HEK293 (cell line): ENCODE measurements at regions not wholly inside any gene's neighbourhood (a gene's known extent, or its start where the extent isn't known, plus 50 kb on each side); places are given as distances from the start of the nearest gene placed in this dataset.

Experiments used
- CTCF ChIA-PET: fragments of 350-600 bp; formaldehyde crosslinking; extraction: SDS; loops from one replicate; lab custom pipeline; 2021; ENCODE audit warnings: antibody characterized with exemption; lab: Yijun Ruan, JAX
- POLR2A ChIA-PET: fragments of 300-600 bp; formaldehyde crosslinking; extraction: SDS; loops from one replicate; lab custom pipeline; 2020; ENCODE audit warnings: antibody characterized with exemption, inconsistent platforms; lab: Yijun Ruan, JAX
- H3K27ac ChIP-seq: fragments of 200-500 bp; sonication (Bioruptor generic); 2 replicates; pipeline ENCODE4 v1.5.1; 2014; ENCODE audit warnings: low read depth, low read length, control low read depth, inconsistent platforms; ENCODE audit errors: extremely low read depth
- H3K36me3 ChIP-seq, 2 experiments: fragments of 200-500 bp in 1 of 2; sonication (Bioruptor generic) in 1 of 2; 1 replicate in 1 of 2; 2 replicates in 1 of 2; pipeline ENCODE4 v1.5.1; 2014 to 2017; ENCODE audit warnings: inconsistent platforms in 2 of 2, low read length in 2 of 2; ENCODE audit not compliant: control insufficient read depth in 2 of 2, insufficient read depth in 1 of 2
- H3K4me1 ChIP-seq: fragments of 200-500 bp; sonication (Bioruptor generic); 2 replicates; pipeline ENCODE4 v1.5.1; 2014; ENCODE audit warnings: mild to moderate bottlenecking, low read length, inconsistent platforms; ENCODE audit not compliant: control insufficient read depth, insufficient read depth
- H3K4me3 ChIP-seq: 2 replicates; pipeline ENCODE4 v1.5.1; 2011; ENCODE audit warnings: low read depth, mild to moderate bottlenecking, control low read depth, low read length, moderate library complexity
- H3K9me3 ChIP-seq: fragments of 200-500 bp; sonication (Bioruptor generic); 2 replicates; pipeline ENCODE4 v1.5.1; 2014; ENCODE audit warnings: low read depth, low read length, inconsistent platforms; ENCODE audit not compliant: control insufficient read depth, insufficient read depth
- BCL11A ChIP-seq: fragments of 450-650 bp; formaldehyde crosslinking; IDR thresholded peaks from 2 replicates; pipeline ENCODE4 v1.5.1; 2016; ENCODE audit warnings: low read depth, missing biosample characterization, missing genetic modification characterization
- KLF8 ChIP-seq: fragments of 450-650 bp; formaldehyde crosslinking; IDR thresholded peaks from 2 replicates; pipeline ENCODE4 v1.5.1; 2016; ENCODE audit warnings: missing biosample characterization, missing genetic modification characterization
- MEIS1 ChIP-seq: sonication (generic); formaldehyde crosslinking; IDR thresholded peaks from 2 replicates; pipeline ENCODE4 v1.8.1; 2022; ENCODE audit warnings: missing genetic modification reagents, mild to moderate bottlenecking, borderline replicate concordance
- MZF1 ChIP-seq: fragments of 450-650 bp; formaldehyde crosslinking; IDR thresholded peaks from 2 replicates; pipeline ENCODE4 v1.5.1; 2017; ENCODE audit warnings: missing biosample characterization, missing genetic modification characterization, borderline replicate concordance
- RBAK ChIP-seq: fragments of 450-650 bp; formaldehyde crosslinking; IDR thresholded peaks from 2 replicates; pipeline ENCODE4 v1.5.1; 2016; ENCODE audit warnings: missing biosample characterization, missing genetic modification characterization
- ZBTB17 ChIP-seq: fragments of 450-650 bp; formaldehyde crosslinking; IDR thresholded peaks from 2 replicates; pipeline ENCODE4 v1.5.1; 2016; ENCODE audit warnings: missing biosample characterization, missing genetic modification characterization
- ZNF121 ChIP-seq: fragments of 450-650 bp; formaldehyde crosslinking; IDR thresholded peaks from 2 replicates; pipeline ENCODE4 v1.5.1; 2016; ENCODE audit warnings: missing biosample characterization, missing genetic modification characterization
- ZNF133 ChIP-seq: fragments of 450-650 bp; formaldehyde crosslinking; IDR thresholded peaks from 2 replicates; pipeline ENCODE4 v1.5.1; 2016; ENCODE audit warnings: missing biosample characterization, missing genetic modification characterization
- ZNF19 ChIP-seq: fragments of 450-650 bp; formaldehyde crosslinking; IDR thresholded peaks from 2 replicates; pipeline ENCODE4; 2016; ENCODE audit warnings: missing biosample characterization, missing genetic modification characterization, low read depth
- ZNF214 ChIP-seq: fragments of 450-650 bp; formaldehyde crosslinking; IDR thresholded peaks from 2 replicates; pipeline ENCODE4 v1.5.1; 2017; ENCODE audit warnings: missing biosample characterization, mild to moderate bottlenecking, missing genetic modification characterization, borderline replicate concordance
- ZNF248 ChIP-seq: fragments of 450-650 bp; formaldehyde crosslinking; IDR thresholded peaks from 2 replicates; pipeline ENCODE4 v1.5.1; 2017; ENCODE audit warnings: missing biosample characterization, missing genetic modification characterization
- ZNF26 ChIP-seq: fragments of 450-650 bp; formaldehyde crosslinking; IDR thresholded peaks from 2 replicates; pipeline ENCODE4 v1.5.1; 2016; ENCODE audit warnings: missing biosample characterization, missing genetic modification characterization
- ZNF324 ChIP-seq: fragments of 450-650 bp; formaldehyde crosslinking; IDR thresholded peaks from 2 replicates; pipeline ENCODE4 v1.5.1; 2016; ENCODE audit warnings: missing biosample characterization, missing genetic modification characterization
- ZNF341 ChIP-seq: fragments of 450-650 bp; formaldehyde crosslinking; IDR thresholded peaks from 2 replicates; pipeline ENCODE4; 2016; ENCODE audit warnings: low read depth, missing biosample characterization, missing genetic modification characterization
- ZNF394 ChIP-seq: fragments of 450-650 bp; formaldehyde crosslinking; IDR thresholded peaks from 2 replicates; pipeline ENCODE4 v1.5.1; 2016; ENCODE audit warnings: missing biosample characterization, missing genetic modification characterization, mild to moderate bottlenecking, moderate library complexity, borderline replicate concordance
- ZNF426 ChIP-seq: fragments of 450-650 bp; formaldehyde crosslinking; IDR thresholded peaks from 2 replicates; pipeline ENCODE4 v1.5.1; 2017; ENCODE audit warnings: missing biosample characterization, missing genetic modification characterization, mild to moderate bottlenecking, inconsistent platforms, moderate library complexity
- ZNF488 ChIP-seq: fragments of 450-650 bp; formaldehyde crosslinking; IDR thresholded peaks from 2 replicates; pipeline ENCODE4 v1.5.1; 2016; ENCODE audit warnings: missing biosample characterization, missing genetic modification characterization
- ZNF501 ChIP-seq: fragments of 450-650 bp; formaldehyde crosslinking; IDR thresholded peaks from 2 replicates; pipeline ENCODE4 v1.5.1; 2016; ENCODE audit warnings: missing biosample characterization, missing genetic modification characterization
- ZNF561 ChIP-seq: fragments of 450-650 bp; IDR thresholded peaks from 2 replicates; pipeline ENCODE4 v1.5.1; 2018; ENCODE audit warnings: missing biosample characterization, missing genetic modification characterization, borderline replicate concordance
- ZNF626 ChIP-seq: fragments of 450-650 bp; sonication (Bioruptor Pico); formaldehyde crosslinking; IDR thresholded peaks from 2 replicates; pipeline ENCODE4 v1.5.1; 2018; ENCODE audit warnings: missing biosample characterization, missing genetic modification characterization, inconsistent platforms
- ZNF830 ChIP-seq: fragments of 450-650 bp; IDR thresholded peaks from 2 replicates; pipeline ENCODE4 v1.5.0; 2018; ENCODE audit warnings: missing biosample characterization, missing genetic modification characterization, low read depth, mild to moderate bottlenecking, moderate library complexity
- ZSCAN5A ChIP-seq: fragments of 450-650 bp; formaldehyde crosslinking; IDR thresholded peaks from 2 replicates; pipeline ENCODE4 v1.5.1; 2016; ENCODE audit warnings: missing biosample characterization, missing genetic modification characterization
- TF ChIP-seq, protein P1 (sequence below): fragments of 450-650 bp; formaldehyde crosslinking; IDR thresholded peaks from 2 replicates; pipeline ENCODE4 v1.5.1; 2016; ENCODE audit warnings: missing biosample characterization, missing genetic modification characterization
- TF ChIP-seq, protein P2 (sequence below): fragments of 450-650 bp; formaldehyde crosslinking; IDR thresholded peaks from 2 replicates; pipeline ENCODE4 v1.5.1; 2016; ENCODE audit warnings: missing biosample characterization, missing genetic modification characterization

DNA sequence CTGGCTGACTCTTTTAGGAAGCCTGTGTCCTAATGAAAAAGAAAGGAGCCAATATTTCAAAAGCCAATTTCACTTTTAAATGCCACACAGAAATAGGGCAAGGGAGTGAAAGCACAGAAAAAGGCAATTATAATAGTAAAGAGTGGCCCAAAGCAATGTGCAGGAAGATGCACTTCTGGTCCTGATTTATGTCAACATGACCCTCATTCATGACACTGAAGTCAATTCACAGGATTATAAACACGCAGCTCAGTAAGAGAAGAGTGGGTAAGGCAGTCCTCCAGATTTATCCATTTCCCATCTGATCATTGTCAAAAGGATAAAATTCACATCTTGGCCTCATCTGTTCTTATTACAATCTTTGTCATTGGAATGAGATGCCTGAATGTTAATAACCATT, 1049.7 kb upstream of the RAG2 start:
- no peak overlapping the region for H3K27ac ChIP-seq
- H3K4me3 ChIP-seq: no peak overlapping the region
- no peaks in the 10 kb centered on the region for H3K9me3 ChIP-seq
- H3K4me1 ChIP-seq: no peaks in the 10 kb centered on the region
- ChIA-PET POLR2A (no interaction called here), CTCF (no interaction called here)
- H3K36me3 ChIP-seq: no peaks in the 10 kb centered on the region
- no peak for TF ChIP-seq ZNF830 (tag by site-specific recombination)
- TF ChIP-seq BCL11A (tag by site-specific recombination): no peak
- TF ChIP-seq ZNF324 (tag by site-specific recombination): no peak
- no peak for TF ChIP-seq ZNF426 (tag by site-specific recombination)
- no peak for TF ChIP-seq ZNF561 (tag by site-specific recombination)
- no peak for TF ChIP-seq ZNF121 (tag by site-specific recombination)
- no peak for TF ChIP-seq ZNF341 (tag by site-specific recombination)

DNA sequence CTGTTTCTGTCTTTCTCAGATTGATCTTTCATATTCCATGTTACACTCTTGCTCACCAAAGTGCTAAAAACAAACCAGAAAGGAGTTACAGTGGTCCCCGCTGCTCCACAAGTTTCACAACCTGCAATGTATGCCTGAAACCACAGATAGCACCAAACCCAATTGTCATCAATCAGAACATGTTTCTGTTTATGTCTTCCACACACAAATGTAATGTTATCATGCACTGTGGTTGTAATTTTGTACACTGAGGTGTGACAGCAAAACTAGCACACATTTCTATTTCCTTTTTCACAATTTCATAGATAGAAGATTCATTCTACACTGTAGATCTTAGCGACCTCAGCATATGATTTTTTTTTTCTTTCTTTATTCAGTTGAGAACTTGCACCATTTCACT, 1045.9 kb upstream of the RAG2 start:
- no peak overlapping the region for H3K27ac ChIP-seq
- no peaks in the 10 kb centered on the region for H3K9me3 ChIP-seq
- no peak overlapping the region for H3K4me3 ChIP-seq
- ChIA-PET CTCF (no interaction called here), POLR2A (no interaction called here)
- no peaks in the 10 kb centered on the region for H3K4me1 ChIP-seq
- TF ChIP-seq ZNF26 (tag by site-specific recombination) (no peak), ZSCAN5A (tag by site-specific recombination) (no peak), ZNF133 (tag by site-specific recombination) (no peak), MZF1 (tag by site-specific recombination) (no peak), ZNF488 (tag by site-specific recombination) (no peak), KLF8 (no peak), ZNF214 (tag by site-specific recombination) (no peak), RBAK (tag by site-specific recombination) (no peak), ZNF626 (tag by site-specific recombination) (no peak), ZNF501 (no peak), ZNF19 (no peak), MEIS1 (CRISPR knock-in tag) (no peak), ZNF394 (tag by site-specific recombination) (no peak), ZBTB17 (no peak), ZNF248 (tag by site-specific recombination) (no peak)
- TF ChIP-seq, protein P1, sequence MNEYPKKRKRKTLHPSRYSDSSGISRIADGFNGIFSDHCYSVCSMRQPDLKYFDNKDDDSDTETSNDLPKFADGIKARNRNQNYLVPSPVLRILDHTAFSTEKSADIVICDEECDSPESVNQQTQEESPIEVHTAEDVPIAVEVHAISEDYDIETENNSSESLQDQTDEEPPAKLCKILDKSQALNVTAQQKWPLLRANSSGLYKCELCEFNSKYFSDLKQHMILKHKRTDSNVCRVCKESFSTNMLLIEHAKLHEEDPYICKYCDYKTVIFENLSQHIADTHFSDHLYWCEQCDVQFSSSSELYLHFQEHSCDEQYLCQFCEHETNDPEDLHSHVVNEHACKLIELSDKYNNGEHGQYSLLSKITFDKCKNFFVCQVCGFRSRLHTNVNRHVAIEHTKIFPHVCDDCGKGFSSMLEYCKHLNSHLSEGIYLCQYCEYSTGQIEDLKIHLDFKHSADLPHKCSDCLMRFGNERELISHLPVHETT (tag by site-specific recombination): no peak
- TF ChIP-seq, protein P2, sequence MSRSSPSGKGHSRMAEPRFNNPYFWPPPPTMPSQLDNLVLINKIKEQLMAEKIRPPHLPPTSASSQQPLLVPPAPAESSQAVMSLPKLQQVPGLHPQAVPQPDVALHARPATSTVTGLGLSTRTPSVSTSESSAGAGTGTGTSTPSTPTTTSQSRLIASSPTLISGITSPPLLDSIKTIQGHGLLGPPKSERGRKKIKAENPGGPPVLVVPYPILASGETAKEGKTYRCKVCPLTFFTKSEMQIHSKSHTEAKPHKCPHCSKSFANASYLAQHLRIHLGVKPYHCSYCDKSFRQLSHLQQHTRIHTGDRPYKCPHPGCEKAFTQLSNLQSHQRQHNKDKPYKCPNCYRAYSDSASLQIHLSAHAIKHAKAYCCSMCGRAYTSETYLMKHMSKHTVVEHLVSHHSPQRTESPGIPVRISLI (tag by site-specific recombination): no peak
- no peaks in the 10 kb centered on the region for H3K36me3 ChIP-seq
